ENCODE measurements at regions not wholly inside any gene's neighbourhood (a gene's known extent, or its start where the extent isn't known, plus 50 kb on each side); places are given as distances from the start of the nearest gene placed in this dataset.

GRCh38 chr1:38551318-38552307 lies 308.0 kb downstream of the RRAGC start:
- TF ChIP-seq CTCF (IDR thresholded peaks at IDR 0.05; ENCODE audit: extremely low read depth in 1 of 2, insufficient read depth in 1 of 2, low read depth in 1 of 2, low read length in 2 of 2) (no peak), POLR2AphosphoS5 (IDR thresholded peaks at IDR 0.05; ENCODE audit: insufficient read depth, low read depth, low read length) (no peak)
